ENCODE measurements at regions not wholly inside any gene's neighbourhood (a gene's known extent, or its start where the extent isn't known, plus 50 kb on each side); places are given as distances from the start of the nearest gene placed in this dataset.

- TF ChIP-seq POLR2A (IDR thresholded peaks at IDR 0.05; ENCODE audit: low read depth, low read length), result no peak
- no peak for TF ChIP-seq POLR2AphosphoS5 (IDR thresholded peaks at IDR 0.05; ENCODE audit: low read depth, low read length)
- no peak for TF ChIP-seq TAF1 (IDR thresholded peaks at IDR 0.05; ENCODE audit: borderline replicate concordance, low read depth, low read length)
Measured at GRCh38 chr7:27423821-27424220, 181.2 kb downstream of the EVX1 start.

Measured in GM12892 (cell line).